Stimulated activated CD8-positive, alpha-beta memory T cell treated with anti-CD3 and anti-CD28 coated beads, Interleukin-12 subunit alpha, Interleukin-12 subunit beta, amount 100 ng/mL, for 24 hours (primary cell): ENCODE measurements at regions not wholly inside any gene's neighbourhood (a gene's known extent, or its start where the extent isn't known, plus 50 kb on each side); places are given as distances from the start of the nearest gene placed in this dataset.
"Not testable (repeated sequence)": the region's sequence is repeated elsewhere in the genome, so short reads cannot be mapped to it uniquely, and the experiment has no call there.

ENCODE experiments used
- DNase-seq: peaks from one replicate; pipeline ENCODE4 v3.0.0-alpha.2; 2020; ENCODE audit errors: extremely low read depth

GRCh38 chr17:5951912-5952311 is 118.3 kb upstream of the WSCD1 start:
- no peak for DNase-seq

GRCh38 chr17:5952518-5952917 is 117.7 kb upstream of the WSCD1 start:
- DNase-seq, result no peak

- no peak for DNase-seq
Observed at GRCh38 chr17:5955764-5956163, 114.4 kb upstream of the WSCD1 start.

GRCh38 chr17:5958850-5959249 is 111.3 kb upstream of the WSCD1 start:
- no peak for DNase-seq

- DNase-seq, result no peak
Observed at GRCh38 chr17:5962371-5962770, 107.8 kb upstream of the WSCD1 start.

- DNase-seq, result no peak
Observed at GRCh38 chr17:5971969-5972368, 98.2 kb upstream of the WSCD1 start.

GRCh38 chr17:5973410-5973809 is 96.8 kb upstream of the WSCD1 start:
- no peak for DNase-seq

GRCh38 chr17:5975661-5976060 is 94.5 kb upstream of the WSCD1 start:
- DNase-seq, result no peak

- DNase-seq, result no peak
Observed at GRCh38 chr17:5976251-5976650, 93.9 kb upstream of the WSCD1 start.

- DNase-seq, result no peak
Observed at GRCh38 chr17:5978496-5978895, 91.7 kb upstream of the WSCD1 start.

- DNase-seq, result no peak
Observed at GRCh38 chr17:5980941-5981340, 89.2 kb upstream of the WSCD1 start.

GRCh38 chr17:5986644-5987043 is 83.5 kb upstream of the WSCD1 start:
- DNase-seq, result no peak

GRCh38 chr17:6000426-6000825 is 69.8 kb upstream of the WSCD1 start:
- no peak for DNase-seq

- DNase-seq, result not testable (repeated sequence)
Observed at GRCh38 chr17:6003221-6003620, 67.0 kb upstream of the WSCD1 start.

- DNase-seq, result no peak
Observed at GRCh38 chr17:6005939-6006338, 64.2 kb upstream of the WSCD1 start.

- DNase-seq, result no peak
Observed at GRCh38 chr17:6011206-6011605, 59.0 kb upstream of the WSCD1 start.

GRCh38 chr17:6018788-6019187 is 51.4 kb upstream of the WSCD1 start:
- no peak for DNase-seq

GRCh38 chr17:6019959-6020358 is 50.2 kb upstream of the WSCD1 start:
- DNase-seq, result no peak

- no peak for DNase-seq
Observed at GRCh38 chr17:6020376-6021010, 49.7 kb upstream of the WSCD1 start.
